Erythroblast (primary cell): ENCODE measurements at regions not wholly inside any gene's neighbourhood (a gene's known extent, or its start where the extent isn't known, plus 50 kb on each side); places are given as distances from the start of the nearest gene placed in this dataset.

Experiments used
- DNase-seq, 2 experiments: peaks; one replicate each; lab custom pipeline; 2025; lab: John Stamatoyannopoulos, UW
- GATA1 ChIP-seq: IDR thresholded peaks from 2 replicates; pipeline ENCODE4 v1.6.1; 2011; ENCODE audit warnings: low read depth, mild to moderate bottlenecking, control low read depth, low read length, moderate library complexity
- POLR2A ChIP-seq: IDR thresholded peaks from 2 replicates; pipeline ENCODE4 v1.6.1; 2011; ENCODE audit warnings: mild to moderate bottlenecking, low read length

GRCh38 chr12:24478254-24478653 lies 470.6 kb downstream of the BCAT1 start:
- no peak for DNase-seq
- TF ChIP-seq POLR2A, result no peak
- TF ChIP-seq GATA1, result no peak

GRCh38 chr12:24476310-24476709 lies 472.6 kb downstream of the BCAT1 start:
- no peak for DNase-seq
- TF ChIP-seq POLR2A (no peak), GATA1 (no peak)

- no peak for DNase-seq
- TF ChIP-seq GATA1 (no peak), POLR2A (no peak)
Measured at GRCh38 chr12:24475337-24475736, 473.6 kb downstream of the BCAT1 start.

- no peak for TF ChIP-seq GATA1
- TF ChIP-seq POLR2A, result no peak
- DNase-seq, result no peak
Measured at GRCh38 chr12:24473097-24473496, 475.8 kb downstream of the BCAT1 start.

- TF ChIP-seq GATA1, result no peak
- no peak for TF ChIP-seq POLR2A
- DNase-seq, result no peak
Measured at GRCh38 chr12:24470050-24470449, 478.9 kb downstream of the BCAT1 start.

- TF ChIP-seq GATA1 (no peak), POLR2A (no peak)
- DNase-seq, result no peak
Measured at GRCh38 chr12:24469089-24469488, 479.8 kb downstream of the BCAT1 start.

- TF ChIP-seq POLR2A (no peak), GATA1 (no peak)
- DNase-seq, result no peak
Measured at GRCh38 chr12:24467226-24467625, 481.7 kb downstream of the BCAT1 start.

GRCh38 chr12:24463375-24463774 lies 485.5 kb downstream of the BCAT1 start:
- no peak for TF ChIP-seq GATA1
- TF ChIP-seq POLR2A, result no peak
- DNase-seq, result no peak

- TF ChIP-seq GATA1, result no peak
- no peak for TF ChIP-seq POLR2A
Measured at GRCh38 chr12:24462946-24463345, 486.0 kb downstream of the BCAT1 start.

GRCh38 chr12:24460506-24460905 lies 488.4 kb downstream of the BCAT1 start:
- DNase-seq, result no peak
- TF ChIP-seq GATA1, result no peak
- TF ChIP-seq POLR2A, result no peak

More at GRCh38 chr12:24462946-24463345, 486.0 kb downstream of the BCAT1 start:
- no peak for DNase-seq

- TF ChIP-seq GATA1, result no peak
- no peak for TF ChIP-seq POLR2A
Measured at GRCh38 chr12:24460099-24460498, 488.8 kb downstream of the BCAT1 start.

GRCh38 chr12:24455811-24456210 lies 493.1 kb downstream of the BCAT1 start:
- TF ChIP-seq POLR2A (no peak), GATA1 (no peak)
- DNase-seq, result no peak

More at GRCh38 chr12:24460099-24460498, 488.8 kb downstream of the BCAT1 start:
- no peak for DNase-seq

- no peak for DNase-seq
- no peak for TF ChIP-seq GATA1
- TF ChIP-seq POLR2A, result no peak
Measured at GRCh38 chr12:24447678-24448077, 498.2 kb upstream of the SOX5 start.

GRCh38 chr12:24446287-24446686 lies 496.8 kb upstream of the SOX5 start:
- DNase-seq, result no peak
- TF ChIP-seq GATA1, result no peak
- no peak for TF ChIP-seq POLR2A

- DNase-seq, result no peak
- TF ChIP-seq GATA1 (no peak), POLR2A (no peak)
Measured at GRCh38 chr12:24444634-24445033, 495.2 kb upstream of the SOX5 start.
